Astrocyte (in vitro differentiated cells and primary cell): ENCODE measurements at regions not wholly inside any gene's neighbourhood (a gene's known extent, or its start where the extent isn't known, plus 50 kb on each side); places are given as distances from the start of the nearest gene placed in this dataset.

Experiments used
- CTCF ChIP-seq: IDR thresholded peaks from 2 replicates; pipeline ENCODE4 v1.5.1; 2011; ENCODE audit warnings: low read depth, mild to moderate bottlenecking, inconsistent platforms, low read length, moderate library complexity; ENCODE audit not compliant: insufficient read depth
- EZH2 ChIP-seq: IDR thresholded peaks from 2 replicates; pipeline ENCODE4 v1.6.1; 2012; ENCODE audit warnings: mild to moderate bottlenecking, low read length, inconsistent platforms; ENCODE audit not compliant: insufficient read depth

DNA sequence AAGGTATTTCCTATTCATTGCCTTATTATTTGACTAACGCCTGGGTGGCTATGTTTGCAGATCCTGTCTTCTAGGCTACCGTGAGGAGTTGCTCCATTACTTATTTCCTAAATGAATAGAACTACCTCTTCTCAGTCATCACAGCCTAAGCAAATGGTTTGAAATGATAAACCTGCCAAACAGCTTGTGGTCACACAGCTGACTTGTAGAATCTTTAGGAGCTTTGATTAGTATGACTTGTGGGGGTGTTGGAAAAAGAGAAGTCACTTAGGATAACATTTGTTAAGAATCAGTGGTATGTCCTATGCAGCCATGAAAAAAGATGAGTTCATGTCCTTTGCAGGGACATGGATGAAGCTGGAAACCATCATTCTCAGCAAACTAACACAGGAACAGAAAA lies 169.3 kb downstream of the PPARGC1A start:
- TF ChIP-seq EZH2 (no peak), CTCF (no peak)
